H1 (cell line): ENCODE measurements at regions not wholly inside any gene's neighbourhood (a gene's known extent, or its start where the extent isn't known, plus 50 kb on each side); places are given as distances from the start of the nearest gene placed in this dataset.

Experiments used
- CHD2 ChIP-seq: IDR thresholded peaks from 2 replicates; pipeline ENCODE4 v1.6.1; 2012; ENCODE audit warnings: low read length, improper control_type of control experiment
- POLR2AphosphoS5 ChIP-seq: IDR thresholded peaks from 2 replicates; pipeline ENCODE4 v1.6.1; 2011; ENCODE audit warnings: low read depth, low read length
- SIN3A ChIP-seq, 2 experiments: IDR thresholded peaks in 1 of 2; conservative IDR thresholded peaks in 1 of 2; 2 replicates each; pipeline ENCODE4 v1.6.1; 2011 to 2012; ENCODE audit warnings: low read length in 2 of 2, improper control_type of control experiment in 1 of 2, low read depth in 1 of 2, mild to moderate bottlenecking in 1 of 2

- TF ChIP-seq CHD2 (no peak), SIN3A (conservative IDR thresholded peaks at IDR 0.05 in 1 of 2, IDR thresholded peaks at IDR 0.05 in 1 of 2; ENCODE audit: low read depth in 1 of 2, low read length in 2 of 2) (no peak), POLR2AphosphoS5 (no peak)
Observed at GRCh38 chr18:65608471-65608870, 142.3 kb upstream of the CDH7 start (continued).
